Femur (tissue), 1 donor: ENCODE measurements at regions not wholly inside any gene's neighbourhood (a gene's known extent, or its start where the extent isn't known, plus 50 kb on each side); places are given as distances from the start of the nearest gene placed in this dataset.

Experiments used
- DNase-seq: peaks from one replicate; pipeline ENCODE4 v3.0.0-alpha.2; 2017

DNA sequence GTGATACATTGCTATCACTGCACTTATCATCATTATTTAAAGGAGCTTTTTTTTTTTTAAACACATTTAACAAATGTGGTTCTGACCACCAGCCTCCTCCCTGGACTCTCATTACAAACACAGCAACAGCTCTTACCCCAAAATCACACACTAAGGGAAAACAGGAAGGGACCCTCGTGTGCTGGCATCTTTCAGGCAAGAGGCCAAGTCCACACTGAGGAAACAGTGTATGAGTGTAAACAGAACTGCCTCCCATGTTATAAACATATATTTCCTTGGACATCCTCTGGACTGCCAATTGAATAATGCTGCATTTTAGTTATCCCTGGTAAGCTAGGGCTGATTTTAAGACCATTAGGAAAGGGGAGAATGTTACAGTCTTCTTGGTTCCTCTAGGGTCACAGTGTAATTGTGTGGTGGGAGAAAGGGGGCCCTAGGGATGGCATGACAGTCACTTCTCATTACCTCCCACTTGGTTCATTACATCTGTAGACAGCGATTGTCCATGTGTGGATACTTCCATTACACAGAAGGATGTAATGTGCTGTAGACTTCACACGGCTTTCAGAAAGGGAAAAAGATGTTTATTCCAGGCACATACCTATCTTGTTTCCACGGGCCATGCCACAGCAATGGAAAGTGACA is 244.6 kb upstream of the TET2 start:
- DNase-seq = no peak

DNA sequence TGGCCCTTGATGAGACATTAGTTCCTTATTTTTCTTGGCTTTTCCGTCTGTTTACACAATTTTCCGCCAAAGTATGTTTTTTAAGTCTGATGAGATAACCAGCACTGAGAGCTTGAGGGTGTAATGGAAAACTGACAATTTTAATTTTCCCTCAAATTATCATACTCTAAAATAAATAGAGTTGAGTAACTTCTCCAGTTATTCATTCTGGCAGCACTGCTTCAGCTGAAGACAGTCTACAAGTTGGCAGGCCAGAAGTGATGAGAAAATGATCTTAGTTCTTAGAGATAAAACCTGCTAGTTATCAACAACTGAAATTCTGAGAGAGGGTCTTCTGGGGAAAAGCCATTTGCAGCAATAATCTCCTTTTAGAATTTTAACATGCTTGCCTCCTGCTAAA is 241.6 kb upstream of the TET2 start:
- DNase-seq = no peak

- DNase-seq = no peak
Observed at GRCh38 chr4:104905546-104905945, 241.1 kb upstream of the TET2 start.

DNA sequence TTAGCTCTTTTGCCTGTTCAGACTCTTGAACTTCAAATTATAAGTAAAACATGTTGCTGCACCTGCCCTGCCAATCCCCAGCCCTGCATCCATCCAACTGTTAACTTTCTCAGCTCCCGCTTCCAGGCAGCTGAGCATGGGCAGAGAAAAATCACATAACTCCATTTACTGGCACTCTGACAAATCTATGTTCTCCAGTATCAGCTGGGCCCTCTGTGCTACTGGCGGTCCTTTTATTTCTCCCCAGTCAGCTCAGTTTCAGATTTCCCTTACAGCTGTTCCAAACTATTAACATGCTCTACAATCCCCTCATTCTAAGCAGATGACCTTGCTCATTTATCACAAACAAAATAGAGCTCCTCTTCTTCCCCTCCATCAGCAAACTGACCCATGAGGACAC is 240.4 kb upstream of the TET2 start:
- peak; percentile 45 for DNase-seq

DNA sequence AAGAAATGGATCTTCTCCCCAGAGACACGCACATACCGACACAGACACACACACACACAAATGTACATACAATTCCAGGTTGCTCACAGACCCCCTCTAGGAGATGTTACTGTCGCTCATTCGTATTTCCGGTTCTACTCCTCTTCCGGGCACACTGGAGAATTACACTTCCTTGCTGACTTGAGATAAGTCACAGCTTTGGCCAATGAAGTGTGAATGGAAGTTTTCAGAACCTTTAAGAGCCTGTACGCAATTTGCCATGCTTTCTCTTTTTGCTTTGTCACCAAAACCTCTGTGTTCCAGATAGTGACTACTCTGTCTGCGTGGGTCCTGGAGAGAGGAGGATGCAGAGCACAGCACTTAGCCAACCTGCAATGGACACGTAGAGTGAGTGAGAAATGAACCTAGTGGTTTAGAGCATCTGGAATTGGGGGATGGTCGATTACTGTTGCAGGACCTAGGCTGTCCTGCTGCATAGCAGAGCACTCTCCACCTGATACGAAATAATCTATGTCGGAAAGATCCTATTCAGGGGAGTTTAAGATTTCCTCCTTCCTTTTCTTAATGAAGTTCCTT is 239.5 kb upstream of the TET2 start:
- DNase-seq = no peak

DNA sequence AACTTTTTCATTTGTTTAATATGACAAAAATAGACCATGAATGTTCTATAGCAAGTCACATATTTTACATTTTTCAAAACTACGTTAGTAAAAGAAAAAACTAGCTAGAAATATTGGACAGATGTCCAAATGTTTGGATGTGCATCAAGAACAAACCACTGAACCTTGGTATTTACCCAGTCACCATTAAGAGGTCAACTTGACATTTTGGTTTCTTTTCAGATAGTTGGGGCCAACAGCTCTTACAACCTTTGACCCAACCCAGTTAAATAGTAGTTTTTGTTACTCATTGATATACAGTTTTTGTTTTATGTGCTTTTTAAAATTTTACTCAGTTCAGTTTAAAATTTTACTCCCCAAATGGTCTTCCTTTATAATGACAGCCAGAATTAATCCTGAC is 238.7 kb upstream of the TET2 start:
- DNase-seq = no peak

GRCh38 chr4:104909376-104909775 is 237.3 kb upstream of the TET2 start:
- DNase-seq = no peak

- DNase-seq = no peak
Observed at GRCh38 chr4:104912518-104912917, 234.2 kb upstream of the TET2 start.

DNA sequence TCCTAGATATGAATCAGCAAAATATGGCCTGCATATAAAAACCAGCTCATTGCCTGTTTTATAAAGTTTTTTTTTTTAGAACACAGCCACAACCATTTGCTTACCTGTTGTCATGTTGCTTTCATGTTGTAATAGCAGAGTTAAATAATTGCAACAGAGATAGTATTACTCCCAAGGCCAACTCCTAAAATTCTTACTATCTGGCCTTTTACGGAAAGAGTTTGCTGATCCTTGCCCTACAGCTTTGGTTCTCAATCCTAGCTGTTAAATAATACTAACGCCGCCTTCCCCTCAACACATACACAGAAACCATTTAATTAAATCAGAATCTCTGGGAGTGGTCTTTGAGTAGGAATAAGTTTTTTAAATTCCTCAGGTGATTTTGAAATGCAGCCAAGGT is 231.3 kb upstream of the TET2 start:
- DNase-seq = no peak

DNA sequence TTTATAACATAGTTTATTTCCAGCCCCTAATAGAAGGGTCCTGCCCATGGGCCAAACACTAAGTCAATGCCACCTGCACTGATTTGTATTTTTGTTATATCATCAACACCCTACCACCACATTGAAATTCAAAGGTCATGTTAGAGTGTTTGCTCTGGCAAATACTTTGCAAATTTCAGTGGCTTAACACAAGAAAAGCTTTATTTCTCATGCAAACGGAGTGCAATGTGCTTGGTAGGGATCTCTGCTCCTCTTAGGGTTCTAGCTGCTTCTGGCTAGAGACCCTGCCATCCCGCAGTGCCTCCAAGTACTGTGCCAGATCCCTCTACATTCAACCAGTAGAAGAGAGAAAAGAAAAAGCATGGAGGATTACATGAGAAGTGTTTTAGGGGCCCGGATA is 230.8 kb upstream of the TET2 start:
- DNase-seq = no peak

GRCh38 chr4:104919406-104919805 is 227.3 kb upstream of the TET2 start:
- no peak for DNase-seq

- no peak for DNase-seq
Observed at GRCh38 chr4:104930298-104930697, 216.4 kb upstream of the TET2 start.

GRCh38 chr4:104930745-104931736 is 215.6 kb upstream of the TET2 start:
- DNase-seq = peak; percentile 36

GRCh38 chr4:104938624-104939023 is 208.1 kb upstream of the TET2 start:
- no peak for DNase-seq

DNA sequence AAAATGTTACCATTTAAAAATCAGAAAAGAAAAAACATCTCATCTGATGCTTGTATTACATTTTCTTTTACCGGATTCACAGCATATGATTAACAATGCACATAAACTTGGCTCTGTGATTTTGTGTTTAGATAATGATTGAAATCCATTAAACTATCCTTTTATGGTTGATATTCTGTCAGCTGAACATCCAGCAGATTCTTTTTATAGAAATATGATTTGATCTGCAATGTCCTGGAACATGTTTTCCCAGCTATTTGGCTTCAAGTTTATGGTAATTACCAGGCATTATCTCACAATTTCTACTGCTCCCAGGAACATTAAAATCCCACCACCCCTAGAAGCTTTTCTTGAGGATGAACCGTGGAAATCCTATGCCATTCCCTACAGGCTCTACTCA is 205.7 kb upstream of the TET2 start:
- no peak for DNase-seq

- DNase-seq = no peak
Observed at GRCh38 chr4:104941661-104942062, 205.0 kb upstream of the TET2 start.

GRCh38 chr4:104942990-104943743 is 203.5 kb upstream of the TET2 start:
- DNase-seq = peak; percentile 29

DNA sequence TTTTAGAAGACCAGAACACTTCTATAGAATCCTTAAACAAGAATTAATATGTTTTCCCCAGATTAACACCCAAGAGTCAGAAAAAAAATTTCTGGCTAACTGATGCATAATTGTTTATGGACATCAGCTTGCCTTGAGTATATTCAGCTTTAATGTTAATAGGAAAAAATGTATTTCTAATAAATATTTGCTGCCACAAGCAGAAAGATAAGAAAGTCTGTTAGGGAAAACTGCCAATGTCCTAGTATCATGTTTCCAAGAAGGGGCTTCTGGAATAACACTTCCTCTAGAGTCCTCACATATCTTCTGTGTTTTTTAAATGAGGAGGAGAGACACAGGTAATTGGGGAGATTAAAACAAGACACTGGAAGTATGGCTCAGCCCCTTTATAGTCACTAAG is 202.1 kb upstream of the TET2 start:
- DNase-seq = no peak

- DNase-seq = no peak
Observed at GRCh38 chr4:104964410-104965175, 182.1 kb upstream of the TET2 start.

DNA sequence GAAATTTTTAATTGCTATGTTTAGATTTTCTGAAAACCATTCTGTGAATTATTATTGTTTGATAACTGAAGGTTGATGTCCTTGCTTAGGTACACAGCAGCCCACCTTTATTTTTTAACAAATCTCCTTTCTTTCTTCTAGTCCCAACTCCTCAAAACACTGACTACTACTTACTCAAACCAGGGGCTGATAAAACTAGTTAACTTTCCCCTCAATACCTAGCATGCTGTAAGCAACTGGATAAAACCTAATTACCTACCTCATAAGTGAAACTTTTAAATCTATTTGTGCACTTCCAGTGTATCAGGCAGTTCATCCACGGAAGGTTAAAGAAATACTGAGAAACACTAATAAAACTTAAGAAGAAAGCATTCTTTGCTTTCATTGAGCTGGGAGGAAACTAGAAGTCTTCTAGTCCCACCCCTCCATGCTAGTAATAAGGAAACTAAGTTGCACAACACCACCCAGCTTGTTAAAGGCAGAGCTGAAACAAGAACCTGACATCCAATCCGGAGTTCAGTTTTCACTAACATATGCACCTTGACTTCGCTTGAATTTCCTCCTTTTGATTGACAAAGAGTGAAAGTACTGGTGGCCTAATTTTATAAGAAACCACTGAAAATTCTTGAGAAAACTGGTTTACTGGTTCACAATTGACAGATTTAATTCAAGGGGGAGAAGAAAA is 180.2 kb upstream of the TET2 start:
- DNase-seq = no peak

DNA sequence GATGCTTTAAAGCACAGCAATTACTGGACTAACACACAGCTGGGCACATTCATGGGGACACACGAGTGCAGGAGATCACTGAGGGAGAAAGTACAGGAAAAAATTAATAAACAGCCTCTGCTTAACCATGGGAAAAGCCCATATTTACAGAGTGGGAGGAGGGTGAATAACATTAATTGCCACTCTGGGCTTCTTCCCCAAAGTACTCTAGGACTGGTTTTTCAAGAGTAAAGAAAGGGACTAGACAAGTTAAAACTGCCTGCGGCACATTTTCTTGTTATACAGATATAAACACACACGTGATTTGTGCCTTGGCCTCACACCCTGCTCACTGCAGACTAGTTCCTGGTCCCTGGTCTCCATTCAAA is 179.7 kb upstream of the TET2 start:
- DNase-seq = no peak
